NCI-H2029 treated with DMSO at 0.1 percent for 48 hours (cell line): ENCODE measurements at regions not wholly inside any gene's neighbourhood (a gene's known extent, or its start where the extent isn't known, plus 50 kb on each side); places are given as distances from the start of the nearest gene placed in this dataset.

ENCODE experiments used
- DNase-seq: peaks from one replicate; lab custom pipeline; 2025; lab: John Stamatoyannopoulos, UW

DNA sequence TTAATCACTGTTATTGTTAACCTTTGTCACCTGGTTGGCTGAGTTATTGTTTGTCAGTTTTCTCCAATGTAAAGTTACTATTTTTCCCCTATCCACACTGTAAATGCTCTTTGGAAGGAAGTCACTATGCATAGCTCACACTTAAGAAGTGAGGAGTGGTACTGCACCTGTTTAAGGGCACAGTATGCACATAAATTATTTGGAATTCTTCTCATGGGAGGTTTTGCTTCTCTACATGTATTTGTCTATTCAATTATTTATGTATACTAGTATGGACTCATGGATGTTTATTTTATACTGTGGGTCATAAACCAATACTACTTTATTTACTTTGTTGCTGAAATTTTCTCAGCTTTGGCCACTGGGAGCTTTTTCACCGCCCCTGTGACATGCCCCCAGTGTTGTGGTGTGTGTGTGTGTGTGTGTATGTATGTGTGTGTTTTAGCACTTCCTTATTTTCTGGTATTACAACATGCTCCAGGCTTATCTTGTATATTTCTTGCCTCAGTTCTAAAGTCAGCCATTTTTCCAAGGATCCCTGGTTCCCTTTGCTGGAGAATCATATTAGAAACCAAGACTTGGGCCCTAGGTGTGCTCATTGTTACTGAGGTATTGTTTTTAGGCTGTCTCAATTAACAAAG, 290.5 kb downstream of the KBTBD8 start:
- no peak for DNase-seq

GRCh38 chr3:67289626-67290025, 291.5 kb downstream of the KBTBD8 start:
- DNase-seq = no peak

DNA sequence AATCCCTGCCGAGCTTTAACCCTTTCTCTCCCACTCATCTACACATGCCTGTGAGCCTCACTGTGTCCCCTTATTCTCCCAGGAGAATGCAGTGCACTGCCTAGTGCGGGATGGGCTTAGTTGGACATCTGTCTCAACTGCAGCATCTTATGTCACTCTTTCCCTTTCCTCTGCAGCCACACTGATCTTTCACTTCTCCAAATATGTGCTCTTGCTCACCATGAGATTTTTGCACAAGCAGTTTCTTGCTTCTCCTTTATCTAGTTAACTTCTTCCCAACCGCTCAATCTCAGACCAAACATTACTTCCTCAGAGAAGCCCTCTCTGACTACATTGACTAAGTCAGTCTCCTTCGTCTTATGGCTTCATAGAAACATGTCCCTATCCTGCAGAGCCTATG, 292.3 kb downstream of the KBTBD8 start:
- DNase-seq = no peak

DNA sequence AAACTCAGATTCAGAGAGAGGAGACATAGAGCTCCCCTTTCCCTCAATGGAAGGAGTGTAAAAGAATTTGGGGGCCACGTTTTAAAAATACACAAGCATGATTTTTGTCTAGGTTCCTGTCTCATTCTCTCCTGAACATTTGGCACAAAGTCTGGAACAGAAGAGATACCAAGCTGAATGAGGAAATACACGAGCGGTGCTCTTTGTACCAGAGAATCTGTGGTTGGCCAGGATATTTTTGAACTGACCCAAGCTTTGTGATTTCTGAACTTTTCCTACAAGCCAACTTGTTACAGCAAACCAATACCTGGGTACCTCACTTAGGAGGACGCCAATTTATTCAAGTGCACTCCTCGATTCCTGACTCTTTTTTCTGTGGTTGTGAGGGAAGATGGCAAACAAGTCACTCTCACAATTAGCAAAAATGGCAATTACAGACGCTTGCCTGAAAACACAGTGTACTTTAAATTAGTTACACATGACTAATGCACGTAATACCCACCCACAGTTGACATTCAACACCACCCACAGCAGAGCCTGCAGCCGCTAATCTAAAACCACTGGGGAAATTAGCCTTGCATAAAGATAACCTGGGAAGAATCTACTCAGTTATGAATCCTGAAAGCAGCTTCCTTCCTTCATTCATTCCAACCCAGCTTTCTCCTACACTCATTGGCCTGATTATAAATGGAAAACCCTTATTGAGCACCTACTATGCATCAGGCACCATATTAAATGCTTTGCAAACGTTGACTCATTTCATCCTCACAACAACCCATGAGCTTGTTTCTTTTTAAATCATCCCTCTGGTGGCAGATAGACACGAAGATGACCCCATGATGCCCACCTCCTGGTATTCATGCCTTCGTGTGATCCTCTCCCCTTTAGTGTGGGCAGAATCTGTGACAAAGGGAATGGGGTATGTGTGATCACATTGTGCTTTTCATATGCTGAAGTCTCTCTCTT, 293.5 kb downstream of the KBTBD8 start:
- DNase-seq = no peak

GRCh38 chr3:67292356-67293121, 294.4 kb downstream of the KBTBD8 start:
- DNase-seq = no peak

GRCh38 chr3:67294341-67294740, 296.2 kb downstream of the KBTBD8 start:
- no peak for DNase-seq

GRCh38 chr3:67296039-67296892, 298.2 kb downstream of the KBTBD8 start:
- DNase-seq = no peak

DNA sequence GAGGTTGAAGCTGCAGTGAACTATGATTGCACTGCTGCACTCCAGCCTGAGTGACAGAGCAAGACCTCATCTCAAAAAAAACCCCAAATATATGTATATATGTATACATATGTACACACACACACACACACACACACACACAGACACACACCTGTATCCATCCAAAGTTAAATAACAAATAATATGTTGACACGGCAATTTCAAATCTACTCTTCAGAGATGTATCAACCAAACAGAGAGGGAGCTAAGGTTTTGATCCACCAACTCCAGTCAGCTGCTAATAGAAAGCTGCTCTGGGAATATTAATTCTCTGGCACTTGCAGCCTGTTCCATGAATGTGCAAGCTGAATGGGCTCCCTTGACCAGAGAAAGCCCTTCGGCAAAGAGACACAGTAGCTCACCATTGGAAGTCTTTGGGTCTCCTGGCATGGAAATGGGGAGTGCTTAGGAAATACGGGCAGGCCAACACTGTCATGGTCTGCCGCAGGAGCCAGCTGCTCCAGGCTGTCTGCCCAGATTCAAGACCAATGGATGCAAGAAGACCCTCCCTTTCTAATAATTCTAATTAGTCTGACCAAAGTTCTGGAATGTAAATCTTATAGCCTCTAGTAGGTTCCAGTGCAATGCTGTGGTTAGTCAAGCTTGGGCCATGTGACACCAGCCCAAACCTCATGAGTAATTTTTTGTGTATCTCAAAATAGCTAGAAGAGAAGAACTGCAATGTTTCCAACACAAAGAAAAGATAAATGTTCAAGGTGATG, 299.8 kb downstream of the KBTBD8 start:
- no peak for DNase-seq

- no peak for DNase-seq
These were observed 303.4 kb downstream of the KBTBD8 start for GRCh38 chr3:67301556-67301955.

- no peak for DNase-seq
These were observed 304.4 kb downstream of the KBTBD8 start for GRCh38 chr3:67302489-67302888.

DNA sequence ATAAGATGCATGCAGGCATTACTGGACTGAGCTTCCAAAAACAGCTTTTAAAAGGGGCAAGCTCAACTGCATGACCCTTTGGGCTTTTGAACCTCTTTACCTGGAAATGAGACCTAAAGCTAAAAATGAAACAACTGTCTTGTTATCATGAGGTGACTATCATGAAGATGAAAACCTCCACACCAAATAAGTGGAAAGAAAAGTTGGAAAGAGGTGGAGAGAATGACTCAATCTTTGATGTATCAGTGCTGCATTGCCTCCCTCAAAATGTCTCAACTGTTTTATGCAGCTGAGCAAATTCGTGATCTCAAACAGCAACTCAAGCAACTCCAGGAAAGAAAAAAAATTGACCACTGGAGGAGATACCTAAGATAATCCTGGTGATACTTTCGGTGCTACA, 307.1 kb downstream of the KBTBD8 start:
- DNase-seq = no peak

DNA sequence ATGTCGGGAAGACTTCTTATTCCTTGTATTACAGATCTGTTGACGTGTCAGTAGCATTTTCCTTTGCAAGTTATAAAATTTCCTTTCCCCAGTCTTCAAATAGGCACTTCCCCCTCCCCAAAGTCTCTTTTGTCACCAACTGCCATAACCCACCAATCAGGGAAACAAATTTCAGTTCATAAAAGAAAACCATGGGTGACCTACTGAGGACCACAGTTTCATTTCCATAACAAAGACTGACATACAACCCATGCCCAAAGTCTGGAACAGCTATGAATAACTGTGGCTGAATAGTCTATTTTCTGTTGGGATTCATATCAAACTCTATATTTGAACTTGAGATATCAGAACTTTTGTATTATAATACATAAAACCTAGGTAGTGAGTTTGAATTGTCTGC, 307.8 kb downstream of the KBTBD8 start:
- DNase-seq = no peak

DNA sequence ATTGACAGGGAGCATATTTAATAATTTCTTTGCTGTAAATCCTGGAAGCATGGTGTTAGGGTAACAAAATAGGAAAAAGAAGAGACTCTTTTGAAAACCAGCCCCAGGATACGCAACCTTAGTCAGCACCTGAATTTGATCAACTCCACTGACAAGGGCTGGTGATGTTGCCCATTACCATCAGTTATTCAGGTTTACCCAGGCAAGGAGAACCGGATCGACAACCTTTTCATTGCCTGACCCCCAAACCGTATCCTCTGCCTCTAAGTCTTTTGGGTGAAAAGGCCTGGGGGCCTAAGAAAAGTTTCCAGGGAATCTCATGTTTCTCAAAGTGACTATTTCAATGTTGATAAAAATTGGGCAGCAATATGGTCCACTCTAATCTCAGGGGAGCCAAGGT, 313.3 kb downstream of the KBTBD8 start:
- no peak for DNase-seq

- DNase-seq = no peak
These were observed 314.0 kb downstream of the KBTBD8 start for GRCh38 chr3:67312155-67312554.

DNA sequence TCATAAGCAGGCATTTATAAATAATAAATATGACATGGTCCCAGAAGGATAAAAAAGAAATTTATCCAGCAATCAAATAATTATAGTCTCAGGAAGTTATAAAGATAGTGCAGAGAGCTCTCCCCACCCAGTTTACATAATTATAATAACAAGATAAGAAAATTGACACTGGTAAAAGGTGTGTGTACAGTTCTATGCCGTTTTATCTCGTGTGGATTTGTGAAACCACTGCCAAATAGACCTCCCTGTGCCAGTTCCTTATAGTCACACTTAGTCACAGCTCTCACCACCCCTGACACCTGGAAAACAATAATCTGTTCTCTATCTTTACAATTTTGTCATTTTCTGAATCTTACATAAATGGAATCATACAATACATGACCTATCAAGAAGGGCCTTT, 320.1 kb downstream of the KBTBD8 start:
- no peak for DNase-seq

- no peak for DNase-seq
These were observed 326.4 kb downstream of the KBTBD8 start for GRCh38 chr3:67324554-67324953.
